ENCODE measurements at regions not wholly inside any gene's neighbourhood (a gene's known extent, or its start where the extent isn't known, plus 50 kb on each side); places are given as distances from the start of the nearest gene placed in this dataset.

DNA sequence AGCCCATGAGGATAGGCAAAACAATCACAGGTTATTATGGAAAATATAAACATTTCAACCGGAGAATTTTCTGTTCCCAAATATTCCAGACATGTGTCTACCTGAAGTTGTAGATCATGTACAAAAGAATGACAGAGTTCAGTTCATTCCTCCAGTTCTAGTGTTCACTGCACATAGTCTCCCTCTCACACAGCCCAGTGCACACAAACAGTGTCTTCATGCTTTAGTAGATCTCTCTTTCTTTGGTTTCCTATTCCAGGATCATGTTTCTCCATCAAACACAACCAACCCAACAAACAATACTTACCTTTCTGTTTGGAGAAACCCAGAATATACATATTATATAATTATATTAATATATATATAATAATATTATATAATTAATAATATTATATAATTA, 671.9 kb downstream of the TRIML1 start:
- H3K9ac ChIP-seq (ENCODE audit: low read length in 5 of 5): no peak overlapping the region
- peaks cover 0 to 5% (median 3%) of the 10 kb centered on the region in 5 donors for H3K9me3 ChIP-seq (ENCODE audit: control insufficient read depth in 5 of 5, low read length in 5 of 5)
- no peaks in the 10 kb centered on the region for H3K27me3 ChIP-seq (ENCODE audit: control insufficient read depth in 5 of 5, insufficient read depth in 4 of 5, low read length in 5 of 5)
- H3K36me3 ChIP-seq (ENCODE audit: control insufficient read depth in 5 of 5, insufficient read depth in 5 of 5, low read length in 5 of 5): no peaks in the 10 kb centered on the region
- H3K27ac ChIP-seq (ENCODE audit: low read depth, low read length): no peak overlapping the region
- peaks cover 0 to 7% (median 0%) of the 10 kb centered on the region in 5 donors for H3K4me1 ChIP-seq (ENCODE audit: control insufficient read depth in 5 of 5, insufficient read depth in 5 of 5, low read length in 5 of 5)
- H3K4me3 ChIP-seq (ENCODE audit: low read depth in 1 of 5, low read length in 5 of 5): no peak overlapping the region

DNA sequence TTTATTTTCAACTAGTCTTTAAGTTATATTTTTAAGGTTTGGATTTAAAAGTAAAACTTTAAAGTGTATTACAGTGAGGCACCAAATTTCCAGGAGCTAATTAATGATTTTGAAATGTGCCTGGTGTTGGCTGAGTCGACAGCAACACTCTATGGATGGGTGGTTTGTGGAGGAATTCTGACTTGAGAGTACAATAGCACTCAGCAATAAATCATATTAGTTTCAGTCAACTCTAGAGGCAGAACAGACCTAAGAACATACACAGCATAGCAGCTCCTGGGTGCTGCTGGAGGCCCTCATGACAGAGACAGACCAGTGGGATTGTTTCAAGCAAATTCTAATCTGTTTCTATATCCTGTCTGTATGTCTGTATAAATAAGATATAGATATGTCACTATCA, 673.4 kb downstream of the TRIML1 start:
- Histone ChIP-seq H3K4me1 (ENCODE audit: control insufficient read depth in 5 of 5, insufficient read depth in 5 of 5, low read length in 5 of 5) (peaks cover 0 to 6% (median 0%) of the 10 kb centered on the region in 5 donors), H3K27me3 (ENCODE audit: control insufficient read depth in 5 of 5, insufficient read depth in 4 of 5, low read length in 5 of 5) (no peaks in the 10 kb centered on the region), H3K36me3 (ENCODE audit: control insufficient read depth in 5 of 5, insufficient read depth in 5 of 5, low read length in 5 of 5) (no peaks in the 10 kb centered on the region), H3K9me3 (ENCODE audit: control insufficient read depth in 5 of 5, low read length in 5 of 5) (peaks cover 0 to 5% (median 3%) of the 10 kb centered on the region in 5 donors), H3K9ac (ENCODE audit: low read length in 5 of 5) (no peak overlapping the region), H3K4me3 (ENCODE audit: low read depth in 1 of 5, low read length in 5 of 5) (no peak overlapping the region), H3K27ac (ENCODE audit: low read depth, low read length) (no peak overlapping the region)

GRCh38 chr4:188818300-188818699, 679.1 kb downstream of the TRIML1 start:
- peaks cover 0 to 5% (median 3%) of the 10 kb centered on the region in 5 donors for H3K9me3 ChIP-seq (ENCODE audit: control insufficient read depth in 5 of 5, low read length in 5 of 5)
- H3K27me3 ChIP-seq (ENCODE audit: control insufficient read depth in 5 of 5, insufficient read depth in 4 of 5, low read length in 5 of 5): no peaks in the 10 kb centered on the region
- no peak overlapping the region for H3K4me3 ChIP-seq (ENCODE audit: low read depth in 1 of 5, low read length in 5 of 5)
- no peaks in the 10 kb centered on the region for H3K36me3 ChIP-seq (ENCODE audit: control insufficient read depth in 5 of 5, insufficient read depth in 5 of 5, low read length in 5 of 5)
- H3K9ac ChIP-seq (ENCODE audit: low read length in 5 of 5): no peak overlapping the region
- no peak overlapping the region for H3K27ac ChIP-seq (ENCODE audit: low read depth, low read length)
- no peaks in the 10 kb centered on the region for H3K4me1 ChIP-seq (ENCODE audit: control insufficient read depth in 5 of 5, insufficient read depth in 5 of 5, low read length in 5 of 5)

- Histone ChIP-seq H3K4me3 (ENCODE audit: low read depth in 1 of 5, low read length in 5 of 5) (no peak overlapping the region), H3K4me1 (ENCODE audit: control insufficient read depth in 5 of 5, insufficient read depth in 5 of 5, low read length in 5 of 5) (no peaks in the 10 kb centered on the region), H3K27me3 (ENCODE audit: control insufficient read depth in 5 of 5, insufficient read depth in 4 of 5, low read length in 5 of 5) (no peaks in the 10 kb centered on the region), H3K36me3 (ENCODE audit: control insufficient read depth in 5 of 5, insufficient read depth in 5 of 5, low read length in 5 of 5) (no peaks in the 10 kb centered on the region), H3K9me3 (ENCODE audit: control insufficient read depth in 5 of 5, low read length in 5 of 5) (peaks cover 0 to 10% (median 0%) of the 10 kb centered on the region in 5 donors), H3K27ac (ENCODE audit: low read depth, low read length) (no peak overlapping the region), H3K9ac (ENCODE audit: low read length in 5 of 5) (no peak overlapping the region)
Observed at GRCh38 chr4:188819233-188819632, 680.0 kb downstream of the TRIML1 start.

- Histone ChIP-seq H3K36me3 (ENCODE audit: control insufficient read depth in 5 of 5, insufficient read depth in 5 of 5, low read length in 5 of 5) (no peaks in the 10 kb centered on the region), H3K27me3 (ENCODE audit: control insufficient read depth in 5 of 5, insufficient read depth in 4 of 5, low read length in 5 of 5) (no peaks in the 10 kb centered on the region), H3K4me1 (ENCODE audit: control insufficient read depth in 5 of 5, insufficient read depth in 5 of 5, low read length in 5 of 5) (no peaks in the 10 kb centered on the region), H3K4me3 (ENCODE audit: low read depth in 1 of 5, low read length in 5 of 5) (no peak overlapping the region), H3K9ac (ENCODE audit: low read length in 5 of 5) (no peak overlapping the region), H3K27ac (ENCODE audit: low read depth, low read length) (no peak overlapping the region), H3K9me3 (ENCODE audit: control insufficient read depth in 5 of 5, low read length in 5 of 5) (peaks cover 0 to 13% (median 0%) of the 10 kb centered on the region in 5 donors)
Observed at GRCh38 chr4:188821500-188821899, 682.3 kb downstream of the TRIML1 start.

DNA sequence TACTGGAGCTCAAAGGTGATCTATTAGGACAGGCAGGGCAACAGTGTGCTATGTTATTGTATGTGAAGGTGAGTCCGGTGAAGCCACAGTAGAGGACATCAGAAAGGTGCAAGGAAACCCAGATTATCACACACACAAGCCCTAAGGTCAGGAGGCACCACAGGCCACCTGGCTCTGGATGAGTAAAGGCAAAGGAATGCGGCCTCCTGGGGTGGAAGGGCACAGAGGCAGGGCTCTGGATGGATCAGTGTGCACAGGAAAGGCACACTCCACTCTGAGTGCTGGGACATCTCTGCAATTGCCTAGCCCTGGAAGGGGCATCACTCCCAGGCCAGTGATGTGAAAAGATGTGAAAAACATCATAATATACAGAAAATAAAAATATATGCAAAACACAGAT, 683.5 kb downstream of the TRIML1 start:
- peaks cover 0 to 13% (median 0%) of the 10 kb centered on the region in 5 donors for H3K9me3 ChIP-seq (ENCODE audit: control insufficient read depth in 5 of 5, low read length in 5 of 5)
- H3K4me3 ChIP-seq (ENCODE audit: low read depth in 1 of 5, low read length in 5 of 5): no peak overlapping the region
- H3K9ac ChIP-seq (ENCODE audit: low read length in 5 of 5): no peak overlapping the region
- H3K27ac ChIP-seq (ENCODE audit: low read depth, low read length): no peak overlapping the region
- no peaks in the 10 kb centered on the region for H3K36me3 ChIP-seq (ENCODE audit: control insufficient read depth in 5 of 5, insufficient read depth in 5 of 5, low read length in 5 of 5)
- no peaks in the 10 kb centered on the region for H3K27me3 ChIP-seq (ENCODE audit: control insufficient read depth in 5 of 5, insufficient read depth in 4 of 5, low read length in 5 of 5)
- H3K4me1 ChIP-seq (ENCODE audit: control insufficient read depth in 5 of 5, insufficient read depth in 5 of 5, low read length in 5 of 5): no peaks in the 10 kb centered on the region

DNA sequence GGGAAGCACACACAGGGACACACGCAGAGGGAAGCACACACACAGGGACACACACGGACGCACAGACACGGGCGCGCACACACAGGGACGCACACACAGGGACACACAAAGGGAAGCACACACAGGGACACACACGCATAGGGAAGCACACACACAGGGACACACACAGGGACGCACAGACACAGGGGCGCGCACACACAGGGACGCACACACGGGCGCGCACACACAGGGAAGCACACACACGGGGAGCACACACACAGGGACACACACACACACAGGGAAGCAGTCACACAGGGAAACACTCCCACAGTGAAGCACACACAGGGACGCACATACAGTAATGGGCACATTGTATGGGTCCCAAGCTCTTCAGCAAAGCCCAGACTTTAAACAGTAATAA, 685.3 kb downstream of the TRIML1 start:
- no peak overlapping the region for H3K27ac ChIP-seq (ENCODE audit: low read depth, low read length)
- no peak overlapping the region for H3K4me3 ChIP-seq (ENCODE audit: low read depth in 1 of 5, low read length in 5 of 5)
- no peaks in the 10 kb centered on the region for H3K36me3 ChIP-seq (ENCODE audit: control insufficient read depth in 5 of 5, insufficient read depth in 5 of 5, low read length in 5 of 5)
- no peaks in the 10 kb centered on the region for H3K27me3 ChIP-seq (ENCODE audit: control insufficient read depth in 5 of 5, insufficient read depth in 4 of 5, low read length in 5 of 5)
- no peaks in the 10 kb centered on the region for H3K4me1 ChIP-seq (ENCODE audit: control insufficient read depth in 5 of 5, insufficient read depth in 5 of 5, low read length in 5 of 5)
- peaks cover 0 to 13% (median 0%) of the 10 kb centered on the region in 5 donors for H3K9me3 ChIP-seq (ENCODE audit: control insufficient read depth in 5 of 5, low read length in 5 of 5)
- H3K9ac ChIP-seq (ENCODE audit: low read length in 5 of 5): no peak overlapping the region

- Histone ChIP-seq H3K27me3 (ENCODE audit: control insufficient read depth in 5 of 5, insufficient read depth in 4 of 5, low read length in 5 of 5) (no peaks in the 10 kb centered on the region), H3K4me1 (ENCODE audit: control insufficient read depth in 5 of 5, insufficient read depth in 5 of 5, low read length in 5 of 5) (no peaks in the 10 kb centered on the region), H3K9me3 (ENCODE audit: control insufficient read depth in 5 of 5, low read length in 5 of 5) (peaks cover 0 to 13% (median 0%) of the 10 kb centered on the region in 5 donors), H3K27ac (ENCODE audit: low read depth, low read length) (no peak overlapping the region), H3K4me3 (ENCODE audit: low read depth in 1 of 5, low read length in 5 of 5) (no peak overlapping the region), H3K9ac (ENCODE audit: low read length in 5 of 5) (no peak overlapping the region), H3K36me3 (ENCODE audit: control insufficient read depth in 5 of 5, insufficient read depth in 5 of 5, low read length in 5 of 5) (no peaks in the 10 kb centered on the region)
Observed at GRCh38 chr4:188826393-188826792, 687.2 kb downstream of the TRIML1 start.

GRCh38 chr4:188839704-188840103, 700.5 kb downstream of the TRIML1 start:
- no peaks in the 10 kb centered on the region for H3K9me3 ChIP-seq (ENCODE audit: control insufficient read depth in 5 of 5, low read length in 5 of 5)
- no peaks in the 10 kb centered on the region for H3K4me1 ChIP-seq (ENCODE audit: control insufficient read depth in 5 of 5, insufficient read depth in 5 of 5, low read length in 5 of 5)
- H3K4me3 ChIP-seq (ENCODE audit: low read depth in 1 of 5, low read length in 5 of 5): no peak overlapping the region
- no peak overlapping the region for H3K9ac ChIP-seq (ENCODE audit: low read length in 5 of 5)
- H3K36me3 ChIP-seq (ENCODE audit: control insufficient read depth in 5 of 5, insufficient read depth in 5 of 5, low read length in 5 of 5): no peaks in the 10 kb centered on the region
- H3K27ac ChIP-seq (ENCODE audit: low read depth, low read length): no peak overlapping the region
- H3K27me3 ChIP-seq (ENCODE audit: control insufficient read depth in 5 of 5, insufficient read depth in 4 of 5, low read length in 5 of 5): no peaks in the 10 kb centered on the region

- H3K4me3 ChIP-seq (ENCODE audit: low read depth in 1 of 5, low read length in 5 of 5): no peak overlapping the region
- H3K36me3 ChIP-seq (ENCODE audit: control insufficient read depth in 5 of 5, insufficient read depth in 5 of 5, low read length in 5 of 5): no peaks in the 10 kb centered on the region
- H3K9ac ChIP-seq (ENCODE audit: low read length in 5 of 5): no peak overlapping the region
- H3K4me1 ChIP-seq (ENCODE audit: control insufficient read depth in 5 of 5, insufficient read depth in 5 of 5, low read length in 5 of 5): no peaks in the 10 kb centered on the region
- H3K27ac ChIP-seq (ENCODE audit: low read depth, low read length): no peak overlapping the region
- H3K27me3 ChIP-seq (ENCODE audit: control insufficient read depth in 5 of 5, insufficient read depth in 4 of 5, low read length in 5 of 5): no peaks in the 10 kb centered on the region
- no peaks in the 10 kb centered on the region for H3K9me3 ChIP-seq (ENCODE audit: control insufficient read depth in 5 of 5, low read length in 5 of 5)
Observed at GRCh38 chr4:188841523-188841922, 702.3 kb downstream of the TRIML1 start.

GRCh38 chr4:188854436-188854835, 715.2 kb downstream of the TRIML1 start:
- H3K4me1 ChIP-seq (ENCODE audit: control insufficient read depth in 5 of 5, insufficient read depth in 5 of 5, low read length in 5 of 5): no peaks in the 10 kb centered on the region

More at GRCh38 chr4:188854436-188854835, 715.2 kb downstream of the TRIML1 start:
- no peaks in the 10 kb centered on the region for H3K36me3 ChIP-seq (ENCODE audit: control insufficient read depth in 5 of 5, insufficient read depth in 5 of 5, low read length in 5 of 5)
- no peak overlapping the region for H3K27ac ChIP-seq (ENCODE audit: low read depth, low read length)
- H3K4me3 ChIP-seq (ENCODE audit: low read depth in 1 of 5, low read length in 5 of 5): no peak overlapping the region
- no peaks in the 10 kb centered on the region for H3K27me3 ChIP-seq (ENCODE audit: control insufficient read depth in 5 of 5, insufficient read depth in 4 of 5, low read length in 5 of 5)
- peaks cover 0 to 9% (median 4%) of the 10 kb centered on the region in 5 donors for H3K9me3 ChIP-seq (ENCODE audit: control insufficient read depth in 5 of 5, low read length in 5 of 5)
- H3K9ac ChIP-seq (ENCODE audit: low read length in 5 of 5): no peak overlapping the region

Data from subcutaneous abdominal adipose tissue (tissue), 5 donors.